HG03439 (cell line): ENCODE measurements at regions not wholly inside any gene's neighbourhood (a gene's known extent, or its start where the extent isn't known, plus 50 kb on each side); places are given as distances from the start of the nearest gene placed in this dataset.

Experiments
- ATAC-seq: cut with Tn5 transposase; IDR thresholded peaks from one replicate; pipeline ENCODE4 v1.9.1; 2021; ENCODE audit warnings: mild to moderate bottlenecking, moderate library complexity; ENCODE audit not compliant: unreplicated experiment

- no peak for ATAC-seq
Observed at GRCh38 chr1:238088560-238089290, 198.0 kb upstream of the ZP4 start.

GRCh38 chr1:238073991-238074390 lies 183.3 kb upstream of the ZP4 start:
- ATAC-seq: no peak

DNA sequence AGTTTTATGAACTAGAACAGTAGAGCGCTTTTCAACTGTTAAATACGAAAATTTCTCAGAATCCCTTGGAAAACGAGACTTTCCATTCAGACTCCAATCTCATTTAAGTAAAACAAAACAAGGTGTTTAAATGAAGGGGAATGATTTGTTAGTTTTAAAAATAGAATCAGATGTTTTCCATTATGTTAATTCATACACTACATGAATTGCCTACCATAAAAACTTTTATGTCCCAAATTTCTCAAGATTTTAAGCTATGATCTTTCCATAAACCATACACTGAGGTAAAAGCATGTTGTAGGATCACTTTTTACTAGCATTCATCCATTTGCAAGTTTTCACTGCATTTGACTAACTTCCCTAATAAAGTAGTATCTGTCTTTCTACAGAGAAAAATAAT lies 180.3 kb upstream of the ZP4 start:
- no peak for ATAC-seq

DNA sequence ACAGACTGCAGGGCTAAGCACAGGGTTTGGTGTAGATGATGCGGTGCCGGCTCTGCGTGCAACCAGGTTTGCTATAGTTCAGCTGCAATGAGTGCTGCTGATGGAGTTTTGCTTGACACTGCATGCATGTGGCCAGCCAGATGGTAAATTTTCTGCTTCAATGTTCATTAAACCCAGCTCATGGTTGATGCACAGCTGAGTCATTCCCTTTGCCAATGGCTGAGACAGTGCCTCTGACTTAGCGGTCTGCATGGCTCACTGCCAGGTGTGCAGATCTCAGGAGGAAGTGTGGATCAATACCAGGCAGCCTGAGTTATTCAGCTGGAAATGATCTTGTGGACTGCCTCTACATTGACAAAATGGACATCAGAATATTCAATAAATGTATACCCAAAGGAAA lies 172.7 kb upstream of the ZP4 start:
- no peak for ATAC-seq

DNA sequence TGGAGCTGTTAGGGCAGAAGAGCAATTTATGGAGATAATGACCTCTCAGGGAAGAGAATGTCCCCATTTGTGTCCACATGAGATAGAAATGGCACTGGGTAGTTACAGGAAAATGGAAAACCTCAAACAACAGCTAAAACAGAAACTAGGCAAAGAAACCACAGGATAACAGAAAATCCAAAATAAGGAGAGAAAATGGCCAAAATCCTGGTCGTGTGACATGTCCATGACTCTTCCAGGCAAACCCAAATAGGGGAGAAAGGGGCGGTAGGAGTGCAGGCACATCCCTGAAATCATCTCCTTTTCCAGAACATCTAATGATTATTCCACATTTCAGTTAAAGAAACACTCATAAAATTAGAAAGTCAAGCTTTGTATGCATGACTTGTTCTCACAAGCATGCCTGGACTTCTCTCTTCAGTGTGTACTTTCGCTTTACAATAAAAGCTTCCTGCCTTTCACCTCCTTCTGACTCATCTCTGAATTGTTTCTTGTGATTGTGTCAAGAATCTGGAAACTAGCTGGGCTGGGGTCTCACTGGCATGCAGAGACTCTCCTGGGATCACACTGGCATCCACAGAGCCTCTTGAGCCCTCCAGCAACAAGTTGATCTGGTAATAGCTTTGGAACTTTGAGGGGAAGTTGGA lies 171.4 kb upstream of the ZP4 start:
- no peak for ATAC-seq

DNA sequence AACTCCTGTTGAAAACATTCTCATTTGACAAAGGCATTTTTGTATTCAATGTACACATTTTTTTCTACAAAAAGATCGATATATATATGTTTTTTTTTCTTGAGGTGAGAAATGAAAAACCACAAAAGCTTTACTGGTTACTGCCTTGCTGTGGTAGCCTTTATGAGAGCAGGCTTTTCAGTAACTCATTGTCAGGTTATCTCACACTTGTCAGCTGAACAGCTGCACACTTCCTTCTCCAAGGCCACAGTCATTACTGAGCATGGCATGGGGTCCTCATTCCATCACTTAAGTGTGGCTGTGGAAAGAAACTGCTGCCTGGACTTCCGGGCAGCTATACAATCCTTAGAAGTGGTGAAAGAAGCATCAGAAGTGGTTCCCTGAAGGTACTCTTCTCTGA lies 169.3 kb upstream of the ZP4 start:
- no peak for ATAC-seq

DNA sequence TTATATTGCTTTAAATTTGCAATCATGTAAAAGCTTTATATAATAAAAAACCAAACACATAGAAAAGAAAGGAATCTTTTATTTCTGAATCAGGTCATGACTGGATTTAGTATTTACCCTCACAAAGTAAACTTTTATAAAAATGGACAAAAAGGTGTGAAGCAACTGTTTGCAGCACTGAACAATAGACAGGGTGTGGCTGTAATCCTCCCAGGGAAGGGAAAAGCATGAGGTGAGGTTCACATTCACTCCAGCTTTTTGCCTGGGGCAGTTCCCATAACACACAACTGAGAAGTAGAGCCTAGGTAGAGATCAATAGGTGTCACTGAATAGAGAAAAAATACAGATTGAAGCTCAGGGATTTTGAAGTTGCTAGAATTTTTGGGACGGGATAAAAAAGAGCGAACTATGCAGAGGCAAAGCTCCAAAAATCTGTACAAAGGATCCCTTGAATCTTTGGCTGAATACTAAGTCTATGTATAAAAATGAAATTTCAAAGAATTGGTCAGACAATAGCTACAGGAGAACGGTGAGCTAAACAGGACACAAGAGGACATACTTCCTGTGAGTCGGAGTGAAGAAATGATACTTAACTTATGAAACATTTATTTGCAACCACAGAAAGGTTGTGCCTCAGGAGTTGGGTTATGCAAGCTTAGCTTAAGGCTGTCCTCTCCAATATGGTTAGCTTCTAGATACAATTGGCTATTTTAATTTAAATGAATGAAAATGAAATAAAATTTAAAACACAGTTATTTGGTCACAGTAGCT lies 162.0 kb upstream of the ZP4 start:
- ATAC-seq: no peak

DNA sequence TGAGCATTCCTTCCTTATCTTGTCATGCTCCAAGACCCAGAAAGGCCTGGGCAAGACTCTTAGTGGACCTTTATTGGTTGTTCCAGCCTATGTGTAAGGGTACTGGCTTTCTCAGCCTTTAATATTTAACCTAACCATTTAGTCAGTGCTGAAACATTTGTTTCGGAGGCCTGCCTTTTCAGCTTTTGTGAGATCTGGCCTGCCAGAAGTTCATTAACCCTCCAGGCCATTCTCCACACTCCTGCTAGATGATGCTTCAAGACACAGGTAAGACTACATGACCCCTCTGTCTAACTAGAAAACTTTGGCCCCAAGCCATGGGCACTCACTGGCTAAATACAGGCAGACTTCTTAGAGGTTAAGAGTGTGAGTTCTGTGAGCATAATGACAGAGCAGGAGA lies 138.4 kb upstream of the ZP4 start:
- no peak for ATAC-seq

DNA sequence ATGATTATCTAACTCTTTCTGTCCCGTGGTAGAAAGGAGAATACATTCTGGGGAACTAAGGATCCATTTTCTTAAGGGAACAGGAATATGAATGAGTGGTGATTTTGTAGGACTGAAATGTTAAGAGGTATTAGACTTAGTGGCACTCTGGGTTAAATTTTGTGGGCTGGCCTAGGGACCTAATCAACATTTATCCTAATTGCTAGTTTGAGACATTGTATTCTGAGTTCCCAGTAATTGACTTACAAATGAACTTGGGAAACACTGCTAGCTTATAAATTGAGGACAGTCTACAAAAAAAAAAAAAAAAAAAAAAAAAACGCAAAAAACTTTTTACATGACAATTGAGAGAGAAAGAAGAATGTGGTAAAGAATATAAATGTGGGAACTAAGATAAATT lies 136.6 kb upstream of the ZP4 start:
- ATAC-seq: no peak

- no peak for ATAC-seq
Observed at GRCh38 chr1:238023137-238023536, 132.4 kb upstream of the ZP4 start.

- no peak for ATAC-seq
Observed at GRCh38 chr1:238018214-238018613, 127.5 kb upstream of the ZP4 start.

DNA sequence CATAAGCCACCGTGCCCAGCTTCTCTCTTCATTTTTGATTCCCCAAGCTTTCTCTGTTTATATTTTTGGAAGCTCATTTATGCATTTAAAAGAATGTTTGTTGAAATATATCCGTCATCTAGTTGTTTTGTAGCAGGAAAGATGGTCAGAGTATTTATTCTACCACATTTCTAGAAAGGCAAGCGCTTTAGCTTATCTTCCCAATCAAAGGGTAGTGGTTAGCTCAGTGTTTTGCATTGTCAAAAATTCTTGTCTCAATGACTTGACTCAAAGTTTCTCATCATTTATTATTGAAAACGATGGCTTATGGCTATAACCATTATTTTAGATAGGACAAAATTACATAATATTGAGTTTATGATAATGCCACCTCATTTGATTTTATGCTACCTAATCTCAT lies 116.1 kb upstream of the ZP4 start:
- ATAC-seq: no peak

DNA sequence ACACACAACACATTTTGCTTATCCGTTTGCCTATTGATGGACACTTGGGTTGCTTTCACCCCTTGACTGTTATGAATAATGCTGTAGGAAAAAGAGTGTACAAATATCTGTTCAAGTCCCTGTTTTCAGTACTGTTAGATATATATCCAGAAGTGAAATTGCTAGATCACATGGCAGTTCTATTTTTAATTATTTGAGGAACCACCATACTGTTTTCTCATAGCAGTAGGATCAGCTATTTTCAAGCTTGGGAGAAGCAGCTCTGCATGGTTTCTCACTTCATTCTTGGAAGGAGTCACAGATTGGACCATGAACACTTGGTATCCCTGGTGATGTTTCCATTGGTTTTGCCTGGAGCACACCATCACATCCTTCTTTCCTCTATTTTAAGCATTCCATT lies 114.4 kb upstream of the ZP4 start:
- ATAC-seq: no peak

GRCh38 chr1:238001818-238002217 lies 111.1 kb upstream of the ZP4 start:
- ATAC-seq: no peak

- ATAC-seq: no peak
Observed at GRCh38 chr1:237999426-238000052, 108.8 kb upstream of the ZP4 start.

DNA sequence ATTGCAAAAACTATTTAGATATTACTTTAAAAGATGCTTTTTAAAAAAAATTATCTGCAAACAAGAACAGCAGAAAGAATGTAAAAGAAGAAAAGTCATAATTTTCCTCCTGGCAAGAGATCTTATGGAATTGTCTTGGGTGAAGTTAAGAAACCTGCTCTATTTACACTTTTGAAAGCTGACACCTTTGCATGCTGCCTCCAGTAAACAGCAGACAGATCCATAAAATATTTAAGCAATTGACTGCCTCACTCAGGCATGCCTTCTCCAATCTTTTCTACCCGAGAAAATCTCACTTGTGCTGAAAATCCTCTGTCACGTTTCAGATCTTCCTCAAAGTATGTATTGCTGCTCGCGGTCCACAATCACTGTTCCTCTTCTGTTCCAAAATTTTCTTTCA lies 107.9 kb upstream of the ZP4 start:
- ATAC-seq: no peak

GRCh38 chr1:237983496-237983895 lies 92.8 kb upstream of the ZP4 start:
- no peak for ATAC-seq

GRCh38 chr1:237981223-237981622 lies 90.5 kb upstream of the ZP4 start:
- ATAC-seq: no peak

DNA sequence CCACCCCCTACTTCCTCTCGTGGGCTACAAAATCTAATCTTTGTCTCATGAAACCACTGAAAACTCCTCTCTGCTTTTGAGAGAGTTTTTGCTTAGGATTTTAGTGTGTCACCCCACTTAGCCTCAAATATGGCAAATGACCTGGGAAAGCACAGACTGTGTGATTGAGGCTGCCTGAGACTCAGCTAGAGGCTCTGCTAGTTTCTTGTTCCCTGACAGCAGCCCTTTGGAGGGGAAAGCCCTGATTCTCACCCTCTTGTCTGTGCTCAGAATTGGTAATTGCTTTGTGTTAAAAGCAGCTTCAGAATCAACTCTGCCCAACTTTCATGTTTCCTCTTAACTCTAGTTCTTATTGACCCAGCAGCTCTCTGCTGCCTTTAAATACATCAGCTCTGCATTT lies 85.6 kb upstream of the ZP4 start:
- no peak for ATAC-seq

GRCh38 chr1:237975903-237976302 lies 85.2 kb upstream of the ZP4 start:
- ATAC-seq: no peak

- no peak for ATAC-seq
Observed at GRCh38 chr1:237975376-237975775, 84.7 kb upstream of the ZP4 start.

DNA sequence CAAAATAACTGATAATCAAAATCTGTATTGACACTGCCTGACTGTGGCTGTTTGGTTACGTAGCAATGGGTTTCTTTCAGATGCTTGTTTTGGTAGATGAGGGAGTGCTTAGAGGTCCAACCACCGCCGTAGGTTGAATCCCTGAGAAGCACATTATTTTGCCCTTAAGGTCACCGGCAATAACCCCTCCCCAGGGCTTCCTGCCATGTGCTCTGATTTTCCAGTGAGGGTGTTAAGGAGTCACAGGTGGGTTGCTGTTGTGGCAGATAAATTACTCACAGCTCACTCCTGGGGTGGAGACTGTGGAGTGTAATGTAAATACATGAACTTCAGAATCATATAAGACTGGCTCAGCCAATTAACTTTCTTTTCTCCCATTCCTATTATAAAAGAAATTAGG lies 81.5 kb upstream of the ZP4 start:
- no peak for ATAC-seq
